ENCODE measurements at regions not wholly inside any gene's neighbourhood (a gene's known extent, or its start where the extent isn't known, plus 50 kb on each side); places are given as distances from the start of the nearest gene placed in this dataset.

GRCh38 chr2:186940463-186940862 lies 91.5 kb upstream of the ZSWIM2 start:
- TF ChIP-seq CTCF (IDR thresholded peaks at IDR 0.05), result no peak
- no peak for TF ChIP-seq POLR2AphosphoS5 (IDR thresholded peaks at IDR 0.05)
- TF ChIP-seq POLR2A (IDR thresholded peaks at IDR 0.05), result no peak

Measured in gastroesophageal sphincter (tissue), 3 donors.